Esophagus squamous epithelium (tissue), 5 donors: ENCODE measurements at regions not wholly inside any gene's neighbourhood (a gene's known extent, or its start where the extent isn't known, plus 50 kb on each side); places are given as distances from the start of the nearest gene placed in this dataset.

ENCODE experiments used
- DNase-seq: peaks from one replicate; lab custom pipeline; 2025; lab: John Stamatoyannopoulos, UW
- H3K27ac ChIP-seq, 4 donors: fragments of 200-600 bp; sonication (generic); one replicate each; pipeline ENCODE4 v1.5.1; 2016 to 2019; ENCODE audit warnings: mild to moderate bottlenecking in 1 of 4
- H3K27me3 ChIP-seq, 4 donors: fragments of 200-600 bp; sonication (generic); 1 replicate in 3 of 4; 2 replicates in 1 of 4; pipeline versions ENCODE4 v1.5.1 to v1.6.0; 2017 to 2021; ENCODE audit warnings: antibody characterized with exemption in 1 of 4
- H3K36me3 ChIP-seq, 3 donors: fragments of 200-600 bp; sonication (generic); one replicate each; pipeline ENCODE4 v1.5.1; 2016 to 2019
- H3K4me1 ChIP-seq, 3 donors: fragments of 200-600 bp; sonication (generic); one replicate each; pipeline ENCODE4 v1.5.1; 2017 to 2019
- H3K4me3 ChIP-seq, 4 donors: fragments of 200-600 bp; sonication (generic); 1 replicate in 3 of 4; 2 replicates in 1 of 4; pipeline ENCODE4 v1.5.1; 2016 to 2019; ENCODE audit warnings: mild to moderate bottlenecking in 2 of 4, moderate library complexity in 1 of 4
- H3K9me3 ChIP-seq, 3 donors: fragments of 200-600 bp; sonication (generic); one replicate each; pipeline ENCODE4 v1.5.1; 2016 to 2019
- CTCF ChIP-seq, 6 experiments: fragments of 450-650 bp in 4 of 6; fragments of 200-600 bp in 2 of 6; sonication (generic) in 2 of 6; IDR thresholded peaks; one replicate each; pipeline ENCODE4 v1.5.1; 2016 to 2019; ENCODE audit warnings: antibody characterized with exemption in 6 of 6, mild to moderate bottlenecking in 4 of 6, moderate library complexity in 4 of 6
- POLR2A ChIP-seq, 4 donors: fragments of 450-650 bp; IDR thresholded peaks; one replicate each; pipeline ENCODE4 v1.6.1; 2017; ENCODE audit warnings: antibody characterized with exemption in 4 of 4, mild to moderate bottlenecking in 4 of 4, moderate library complexity in 3 of 4
- WGBS, 2 donors: methylation state at CpG; one replicate each; pipeline ENCODE4 v1.1.5; 2018; 5-methylcytosine and 5-hydroxymethylcytosine counted together
- intact Hi-C: fragments of 100-400 bp; cut with DNase I; formaldehyde crosslinking; loops from one replicate; pipeline ENCODE4 v1.15.0; 2022
- donor health status: DM: yes; HTN: yes; CAD: no.

GRCh38 chr20:3328501-3328900, 79.0 kb downstream of the DNAAF9 start:
- intact Hi-C loops = no loop called here
- H3K4me1 ChIP-seq = peaks cover 0 to 27% (median 12%) of the 10 kb centered on the region in 3 donors
- DNase-seq = no peak
- H3K9me3 ChIP-seq = no peaks in the 10 kb centered on the region
- H3K4me3 ChIP-seq = no peak overlapping the region
- TF ChIP-seq CTCF (IDR thresholded peaks at IDR 0.05) (no peak), POLR2A (IDR thresholded peaks at IDR 0.05) (no peak)
- peaks cover 0 to 92% (median 3%) of the 10 kb centered on the region in 3 donors for H3K36me3 ChIP-seq
- H3K27me3 ChIP-seq = no peaks in the 10 kb centered on the region
- 68 to 88% methylated on average over 4 of the region's 4 CpGs for WGBS, 2 donors
- H3K27ac ChIP-seq = no peak overlapping the region

DNA sequence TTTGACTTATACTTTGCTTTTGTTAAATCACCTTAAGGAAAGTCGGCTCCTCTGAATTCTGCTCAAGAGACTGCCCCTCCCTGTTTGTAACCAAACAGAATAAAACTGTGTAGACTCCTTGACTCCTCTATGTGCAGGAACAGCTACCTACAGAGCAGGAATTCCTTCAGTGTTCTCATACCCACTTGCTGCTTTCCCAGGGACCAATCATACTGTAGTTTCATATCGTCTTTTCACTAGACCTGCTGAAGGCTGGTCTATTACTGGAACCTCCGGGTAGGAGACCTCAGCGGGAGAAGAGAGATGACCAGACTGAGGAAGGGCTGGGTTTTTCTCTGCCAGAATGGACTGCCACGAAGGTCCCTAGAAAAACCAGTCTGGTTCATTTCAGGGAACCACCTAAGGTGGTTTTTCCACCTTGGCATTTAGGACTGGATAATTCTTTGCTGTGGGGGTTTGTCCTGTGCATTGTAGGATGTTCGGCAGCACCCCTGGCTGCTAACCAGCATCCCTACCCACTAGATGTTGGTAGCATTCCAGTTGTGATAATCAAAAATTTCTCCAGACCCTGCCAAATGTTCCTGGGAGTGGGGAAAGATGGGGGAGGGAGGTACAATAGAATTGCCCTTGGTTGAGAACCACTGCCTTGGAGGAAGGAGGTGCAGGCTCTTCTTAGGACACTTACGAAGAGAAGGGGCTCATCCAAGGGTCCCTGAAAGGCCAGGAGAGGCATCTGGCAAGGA, 80.5 kb downstream of the DNAAF9 start:
- H3K4me3 ChIP-seq = no peak overlapping the region
- 59 to 72% methylated on average over 3 to 6 of the region's 7 CpGs for WGBS, 2 donors
- no peak for DNase-seq
- peak overlapping the region in 3 of 4 donors; percentile 26 to 69 (median 69) for H3K27ac ChIP-seq
- peaks cover 0 to 34% (median 16%) of the 10 kb centered on the region in 3 donors for H3K4me1 ChIP-seq
- H3K9me3 ChIP-seq = no peaks in the 10 kb centered on the region
- TF ChIP-seq POLR2A (IDR thresholded peaks at IDR 0.05) (no peak), CTCF (IDR thresholded peaks at IDR 0.05) (no peak)
- intact Hi-C loops = no loop called here
- no peaks in the 10 kb centered on the region for H3K27me3 ChIP-seq
- peaks cover 0 to 92% (median 0%) of the 10 kb centered on the region in 3 donors for H3K36me3 ChIP-seq

GRCh38 chr20:3325864-3326263, 81.6 kb downstream of the DNAAF9 start:
- 63 to 77% methylated on average over 2 of the region's 2 CpGs for WGBS, 2 donors
- H3K4me3 ChIP-seq = no peak overlapping the region
- peaks cover 0 to 34% (median 16%) of the 10 kb centered on the region in 3 donors for H3K4me1 ChIP-seq
- TF ChIP-seq CTCF (IDR thresholded peaks at IDR 0.05) = no peak
- TF ChIP-seq POLR2A (IDR thresholded peaks at IDR 0.05) = no peak
- no peaks in the 10 kb centered on the region for H3K27me3 ChIP-seq
- peaks cover 0 to 92% (median 6%) of the 10 kb centered on the region in 3 donors for H3K36me3 ChIP-seq
- no peak overlapping the region for H3K27ac ChIP-seq
- DNase-seq = no peak
- intact Hi-C loops = no loop called here
- H3K9me3 ChIP-seq = no peaks in the 10 kb centered on the region

DNA sequence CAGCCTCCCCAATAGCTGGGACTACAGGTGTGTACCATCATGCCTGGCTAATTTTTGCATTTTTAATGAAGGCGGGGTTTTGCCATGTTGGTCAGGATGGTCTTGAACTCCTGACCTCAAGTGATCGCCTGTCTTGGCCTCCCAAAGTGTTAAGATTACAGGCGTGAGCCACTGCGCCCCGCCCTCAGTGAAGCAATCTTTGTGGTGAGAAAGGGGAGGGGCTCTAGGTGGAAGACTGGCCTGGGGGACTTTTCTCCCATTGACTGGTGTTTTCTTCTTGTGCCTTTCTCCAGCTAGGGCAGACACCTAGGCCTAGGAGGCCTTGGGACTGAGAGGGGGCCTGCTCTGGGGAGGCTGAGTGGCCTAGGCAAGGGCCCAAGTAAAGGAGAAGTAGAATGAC, 84.1 kb downstream of the DNAAF9 start:
- 62% methylated on average over 3 of the region's 5 CpGs; no CpG with 5 or more reads in 1 of the 2 donors for WGBS, 2 donors
- no peak overlapping the region for H3K27ac ChIP-seq
- no peaks in the 10 kb centered on the region for H3K9me3 ChIP-seq
- H3K36me3 ChIP-seq = peaks cover 0 to 87% (median 8%) of the 10 kb centered on the region in 3 donors
- TF ChIP-seq CTCF (IDR thresholded peaks at IDR 0.05) (no peak), POLR2A (IDR thresholded peaks at IDR 0.05) (no peak)
- DNase-seq = no peak
- no peak overlapping the region for H3K4me3 ChIP-seq
- intact Hi-C loops = no loop called here
- peaks cover 0 to 38% (median 16%) of the 10 kb centered on the region in 3 donors for H3K4me1 ChIP-seq
- no peaks in the 10 kb centered on the region for H3K27me3 ChIP-seq

- DNase-seq = no peak
- Histone ChIP-seq H3K27ac (peak overlapping the region in 3 of 4 donors; percentile 4 to 27 (median 5)), H3K4me1 (peaks cover 24 to 59% (median 44%) of the 10 kb centered on the region in 3 donors), H3K36me3 (peaks cover 0 to 77% (median 12%) of the 10 kb centered on the region in 3 donors), H3K4me3 (no peak overlapping the region), H3K27me3 (no peaks in the 10 kb centered on the region), H3K9me3 (no peaks in the 10 kb centered on the region)
- intact Hi-C loops = loop anchor here (10.0 kb wide), 1 partner anchor 104 kb away; no protein-coding TSS in a partner anchor
- WGBS, 2 donors = 47 to 59% methylated on average over 3 of the region's 3 CpGs
- no peak for TF ChIP-seq POLR2A (IDR thresholded peaks at IDR 0.05)
- TF ChIP-seq CTCF (IDR thresholded peaks at IDR 0.05) = no peak
Measured at GRCh38 chr20:3318226-3318884, 79.4 kb upstream of the SLC4A11 start.
